ENCODE measurements at regions not wholly inside any gene's neighbourhood (a gene's known extent, or its start where the extent isn't known, plus 50 kb on each side); places are given as distances from the start of the nearest gene placed in this dataset.

DNA sequence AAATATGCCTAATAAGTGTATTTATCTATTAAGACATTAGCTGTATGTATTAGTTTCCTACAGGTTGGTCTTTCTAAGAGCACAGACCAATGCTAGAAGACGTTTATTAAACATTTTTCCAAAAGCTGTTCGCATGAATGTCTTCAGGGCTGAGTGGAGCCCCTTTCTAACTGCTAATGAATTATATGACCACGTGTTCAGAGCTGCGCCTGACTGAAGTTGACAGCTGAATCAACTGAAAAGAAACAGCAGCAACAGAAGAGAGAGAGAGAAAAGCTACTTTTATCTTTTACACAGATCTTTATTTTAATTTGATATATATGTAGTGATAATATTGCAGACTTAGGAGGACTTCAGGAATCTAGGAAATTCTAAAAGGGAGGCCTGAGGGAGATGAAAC is 75.2 kb upstream of the ARID1B start:
- TF ChIP-seq, protein P1, sequence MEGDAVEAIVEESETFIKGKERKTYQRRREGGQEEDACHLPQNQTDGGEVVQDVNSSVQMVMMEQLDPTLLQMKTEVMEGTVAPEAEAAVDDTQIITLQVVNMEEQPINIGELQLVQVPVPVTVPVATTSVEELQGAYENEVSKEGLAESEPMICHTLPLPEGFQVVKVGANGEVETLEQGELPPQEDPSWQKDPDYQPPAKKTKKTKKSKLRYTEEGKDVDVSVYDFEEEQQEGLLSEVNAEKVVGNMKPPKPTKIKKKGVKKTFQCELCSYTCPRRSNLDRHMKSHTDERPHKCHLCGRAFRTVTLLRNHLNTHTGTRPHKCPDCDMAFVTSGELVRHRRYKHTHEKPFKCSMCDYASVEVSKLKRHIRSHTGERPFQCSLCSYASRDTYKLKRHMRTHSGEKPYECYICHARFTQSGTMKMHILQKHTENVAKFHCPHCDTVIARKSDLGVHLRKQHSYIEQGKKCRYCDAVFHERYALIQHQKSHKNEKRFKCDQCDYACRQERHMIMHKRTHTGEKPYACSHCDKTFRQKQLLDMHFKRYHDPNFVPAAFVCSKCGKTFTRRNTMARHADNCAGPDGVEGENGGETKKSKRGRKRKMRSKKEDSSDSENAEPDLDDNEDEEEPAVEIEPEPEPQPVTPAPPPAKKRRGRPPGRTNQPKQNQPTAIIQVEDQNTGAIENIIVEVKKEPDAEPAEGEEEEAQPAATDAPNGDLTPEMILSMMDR (IDR thresholded peaks at IDR 0.05) = no peak
- no peak for TF ChIP-seq POLR2A (IDR thresholded peaks at IDR 0.05)
